ENCODE measurements at regions not wholly inside any gene's neighbourhood (a gene's known extent, or its start where the extent isn't known, plus 50 kb on each side); places are given as distances from the start of the nearest gene placed in this dataset.

DNA sequence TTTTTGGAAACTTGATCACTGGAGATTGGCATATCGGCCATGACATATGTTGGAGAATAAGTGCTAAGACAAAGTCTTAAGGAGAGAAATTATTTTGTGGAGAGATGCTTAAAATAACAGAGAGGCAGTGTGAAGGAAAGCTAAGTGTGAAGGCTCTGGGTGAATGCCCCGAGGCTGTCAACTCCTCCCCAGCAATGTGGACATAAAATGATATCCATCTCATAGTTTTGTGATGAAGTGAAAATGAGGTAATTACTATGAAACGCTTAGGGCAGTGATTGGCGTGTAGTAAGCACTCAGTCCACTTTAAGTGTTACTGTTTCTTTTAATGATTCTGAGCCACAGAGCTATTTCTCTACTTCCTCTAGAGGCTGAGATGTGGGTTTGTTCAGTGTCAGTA is 195.8 kb upstream of the KLF12 start:
- H3K27ac ChIP-seq (ENCODE audit: low read depth, low read length), result no peak overlapping the region
- no peak overlapping the region for H2AFZ ChIP-seq (ENCODE audit: low read length, unreplicated experiment)
- H3K27me3 ChIP-seq (ENCODE audit: insufficient read depth, low read length), result no peaks in the 10 kb centered on the region
- H3K4me1 ChIP-seq (ENCODE audit: control insufficient read depth, insufficient read depth, low read length, unreplicated experiment), result no peaks in the 10 kb centered on the region
- H3K36me3 ChIP-seq (ENCODE audit: insufficient read depth, low read length), result no peaks in the 10 kb centered on the region
- H3K79me2 ChIP-seq (ENCODE audit: control insufficient read depth, insufficient read depth, low read length, unreplicated experiment), result no peaks in the 10 kb centered on the region
- H3K4me3 ChIP-seq (ENCODE audit: low read depth, low read length), result no peak overlapping the region

DNA sequence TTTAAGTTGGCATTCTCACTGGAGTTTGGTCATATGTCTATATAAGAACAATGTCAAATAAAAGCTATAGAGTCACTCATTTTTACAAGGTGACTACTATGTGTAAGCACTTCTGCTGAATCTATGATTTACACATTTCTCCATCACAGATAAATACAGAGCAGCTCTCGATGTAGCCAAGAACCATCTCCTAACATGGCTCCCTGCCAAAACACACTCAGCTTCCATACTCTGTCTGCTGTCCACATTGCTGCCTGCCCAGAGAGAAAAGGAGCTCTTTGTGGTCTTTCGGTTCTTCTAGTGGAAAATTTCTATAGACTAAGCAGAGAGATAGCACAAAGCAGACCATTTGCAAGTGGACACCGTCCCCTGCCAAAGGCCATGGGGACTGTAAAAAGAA is 190.9 kb upstream of the KLF12 start:
- no peaks in the 10 kb centered on the region for H3K27me3 ChIP-seq (ENCODE audit: insufficient read depth, low read length)
- no peaks in the 10 kb centered on the region for H3K4me1 ChIP-seq (ENCODE audit: control insufficient read depth, insufficient read depth, low read length, unreplicated experiment)
- no peaks in the 10 kb centered on the region for H3K36me3 ChIP-seq (ENCODE audit: insufficient read depth, low read length)
- no peaks in the 10 kb centered on the region for H3K79me2 ChIP-seq (ENCODE audit: control insufficient read depth, insufficient read depth, low read length, unreplicated experiment)
- no peak overlapping the region for H3K27ac ChIP-seq (ENCODE audit: low read depth, low read length)
- H2AFZ ChIP-seq (ENCODE audit: low read length, unreplicated experiment), result peak overlapping the region; percentile 65
- no peak overlapping the region for H3K4me3 ChIP-seq (ENCODE audit: low read depth, low read length)

DNA sequence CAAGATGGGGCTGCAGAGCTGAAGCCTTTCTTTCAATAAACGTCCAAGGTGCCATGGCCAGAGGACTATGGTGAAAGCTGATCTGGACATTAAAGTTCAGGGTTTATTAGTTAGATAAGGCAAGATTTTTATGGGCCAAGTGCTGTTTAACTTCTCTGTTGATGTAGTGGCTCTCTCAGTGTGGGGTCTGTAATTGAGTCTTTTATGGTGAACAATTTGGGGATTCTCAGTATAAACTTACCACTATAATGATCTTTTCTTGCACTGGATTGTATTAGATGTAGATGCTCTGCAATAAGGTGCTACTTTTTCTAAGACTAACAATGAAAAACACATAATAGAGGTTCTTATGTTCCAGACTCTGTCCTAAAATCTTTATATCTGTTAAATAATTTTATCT is 190.1 kb upstream of the KLF12 start:
- no peaks in the 10 kb centered on the region for H3K79me2 ChIP-seq (ENCODE audit: control insufficient read depth, insufficient read depth, low read length, unreplicated experiment)
- no peak overlapping the region for H2AFZ ChIP-seq (ENCODE audit: low read length, unreplicated experiment)
- no peaks in the 10 kb centered on the region for H3K27me3 ChIP-seq (ENCODE audit: insufficient read depth, low read length)
- H3K4me3 ChIP-seq (ENCODE audit: low read depth, low read length), result no peak overlapping the region
- H3K27ac ChIP-seq (ENCODE audit: low read depth, low read length), result no peak overlapping the region
- H3K36me3 ChIP-seq (ENCODE audit: insufficient read depth, low read length), result no peaks in the 10 kb centered on the region
- no peaks in the 10 kb centered on the region for H3K4me1 ChIP-seq (ENCODE audit: control insufficient read depth, insufficient read depth, low read length, unreplicated experiment)

DNA sequence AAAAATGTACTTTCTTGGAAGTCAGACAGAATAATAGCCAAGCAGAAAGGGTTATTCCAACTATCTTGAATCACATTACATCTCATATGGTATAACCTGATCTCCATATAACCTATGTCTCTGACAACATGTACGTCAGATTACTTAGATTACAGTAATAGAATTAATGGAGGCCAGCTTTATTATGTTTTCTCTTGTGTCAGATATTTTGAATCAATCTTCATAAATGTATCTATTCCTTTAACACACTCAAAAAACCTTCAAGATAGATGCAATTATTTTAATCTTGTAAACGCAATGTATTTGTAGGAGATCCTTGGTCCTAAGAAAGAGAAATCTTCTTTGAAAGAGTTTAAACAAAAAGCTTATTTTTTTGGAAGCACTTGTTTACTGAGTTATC is 188.4 kb upstream of the KLF12 start:
- H3K4me3 ChIP-seq (ENCODE audit: low read depth, low read length), result no peak overlapping the region
- H3K27ac ChIP-seq (ENCODE audit: low read depth, low read length), result no peak overlapping the region
- no peaks in the 10 kb centered on the region for H3K27me3 ChIP-seq (ENCODE audit: insufficient read depth, low read length)
- no peaks in the 10 kb centered on the region for H3K36me3 ChIP-seq (ENCODE audit: insufficient read depth, low read length)
- H3K79me2 ChIP-seq (ENCODE audit: control insufficient read depth, insufficient read depth, low read length, unreplicated experiment), result no peaks in the 10 kb centered on the region
- no peaks in the 10 kb centered on the region for H3K4me1 ChIP-seq (ENCODE audit: control insufficient read depth, insufficient read depth, low read length, unreplicated experiment)
- no peak overlapping the region for H2AFZ ChIP-seq (ENCODE audit: low read length, unreplicated experiment)

DNA sequence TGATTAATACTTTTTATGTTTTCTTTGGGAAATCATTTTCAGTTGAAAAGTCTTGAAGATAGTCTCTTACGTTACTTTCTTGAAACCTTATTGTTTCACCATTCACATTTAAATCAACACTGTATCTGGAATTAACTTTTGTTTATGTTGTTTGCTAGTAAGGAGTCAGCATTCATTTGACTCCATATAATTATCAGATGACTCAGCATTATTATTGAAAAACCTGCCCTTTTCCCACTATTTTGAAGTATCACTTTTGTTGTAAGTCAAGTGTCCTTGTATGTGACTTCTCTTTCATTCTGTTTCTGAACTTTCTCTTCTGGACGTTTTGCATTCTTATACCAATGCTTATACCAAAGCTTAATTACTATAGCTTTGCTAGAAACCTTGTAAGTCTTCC is 186.1 kb upstream of the KLF12 start:
- no peaks in the 10 kb centered on the region for H3K27me3 ChIP-seq (ENCODE audit: insufficient read depth, low read length)
- no peak overlapping the region for H2AFZ ChIP-seq (ENCODE audit: low read length, unreplicated experiment)
- H3K4me3 ChIP-seq (ENCODE audit: low read depth, low read length), result no peak overlapping the region
- H3K79me2 ChIP-seq (ENCODE audit: control insufficient read depth, insufficient read depth, low read length, unreplicated experiment), result no peaks in the 10 kb centered on the region
- H3K27ac ChIP-seq (ENCODE audit: low read depth, low read length), result no peak overlapping the region
- H3K36me3 ChIP-seq (ENCODE audit: insufficient read depth, low read length), result no peaks in the 10 kb centered on the region
- H3K4me1 ChIP-seq (ENCODE audit: control insufficient read depth, insufficient read depth, low read length, unreplicated experiment), result no peaks in the 10 kb centered on the region

DNA sequence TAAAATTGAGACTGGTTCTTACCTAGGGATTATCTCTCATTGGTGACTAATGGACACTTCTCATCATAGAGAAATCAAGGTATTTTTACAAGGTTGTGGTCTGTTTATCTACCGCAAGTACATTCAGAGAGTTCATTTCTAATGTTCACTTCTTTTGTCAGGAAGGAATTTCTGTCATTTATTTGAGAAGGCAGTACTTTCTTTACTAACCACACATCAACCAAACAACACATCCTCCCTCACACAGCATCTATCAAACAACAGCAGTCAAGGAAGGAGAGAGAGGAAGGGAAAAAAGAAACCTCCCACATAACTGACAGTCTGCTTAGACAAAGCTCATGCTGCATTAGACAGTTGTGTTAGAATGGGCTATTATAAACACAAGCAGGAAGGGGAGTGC is 182.3 kb upstream of the KLF12 start:
- no peak overlapping the region for H2AFZ ChIP-seq (ENCODE audit: low read length, unreplicated experiment)
- no peaks in the 10 kb centered on the region for H3K36me3 ChIP-seq (ENCODE audit: insufficient read depth, low read length)
- H3K79me2 ChIP-seq (ENCODE audit: control insufficient read depth, insufficient read depth, low read length, unreplicated experiment), result no peaks in the 10 kb centered on the region
- no peak overlapping the region for H3K27ac ChIP-seq (ENCODE audit: low read depth, low read length)
- H3K4me3 ChIP-seq (ENCODE audit: low read depth, low read length), result no peak overlapping the region
- no peaks in the 10 kb centered on the region for H3K4me1 ChIP-seq (ENCODE audit: control insufficient read depth, insufficient read depth, low read length, unreplicated experiment)
- H3K27me3 ChIP-seq (ENCODE audit: insufficient read depth, low read length), result no peaks in the 10 kb centered on the region

DNA sequence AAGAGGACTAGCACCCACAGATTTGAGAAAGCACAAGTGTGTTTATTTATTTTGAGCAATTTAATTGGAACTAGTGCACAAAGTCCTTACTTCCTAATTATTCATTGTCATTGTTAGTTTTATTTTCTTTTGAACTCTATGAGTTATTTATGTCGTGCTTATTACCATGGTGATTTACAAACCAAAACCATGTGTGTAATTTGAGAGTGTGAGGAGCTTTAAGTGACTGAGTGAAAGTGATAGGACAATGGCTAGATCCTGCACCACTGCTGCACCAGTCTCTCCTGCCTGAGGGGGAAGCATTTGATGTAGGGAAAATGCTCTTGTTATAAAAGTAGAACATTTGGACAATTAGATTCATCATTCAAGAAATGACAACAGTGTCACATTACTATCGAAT is 172.3 kb upstream of the KLF12 start:
- Histone ChIP-seq H3K27me3 (ENCODE audit: insufficient read depth, low read length) (no peaks in the 10 kb centered on the region), H3K27ac (ENCODE audit: low read depth, low read length) (no peak overlapping the region), H2AFZ (ENCODE audit: low read length, unreplicated experiment) (no peak overlapping the region), H3K36me3 (ENCODE audit: insufficient read depth, low read length) (no peaks in the 10 kb centered on the region), H3K79me2 (ENCODE audit: control insufficient read depth, insufficient read depth, low read length, unreplicated experiment) (no peaks in the 10 kb centered on the region), H3K4me3 (ENCODE audit: low read depth, low read length) (no peak overlapping the region), H3K4me1 (ENCODE audit: control insufficient read depth, insufficient read depth, low read length, unreplicated experiment) (no peaks in the 10 kb centered on the region)

DNA sequence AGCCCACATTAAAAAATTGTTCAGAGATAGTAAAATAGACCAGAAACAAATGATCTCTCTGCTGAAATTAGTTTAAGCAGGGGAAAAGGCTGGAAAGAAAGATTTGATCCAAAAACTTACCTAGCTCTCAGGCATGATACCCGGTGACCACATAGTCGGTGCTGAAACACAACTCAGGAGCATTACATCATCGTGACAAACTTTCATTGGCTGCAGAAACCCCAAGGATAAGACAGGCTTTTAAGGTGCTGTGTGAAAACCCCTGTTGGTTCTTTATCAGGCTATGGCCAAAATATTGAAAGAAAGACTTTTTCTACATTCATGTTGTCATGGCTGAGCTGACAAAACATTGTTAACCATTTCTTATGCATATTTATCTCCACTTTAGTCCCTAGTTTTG is 171.7 kb upstream of the KLF12 start:
- no peak overlapping the region for H2AFZ ChIP-seq (ENCODE audit: low read length, unreplicated experiment)
- no peaks in the 10 kb centered on the region for H3K79me2 ChIP-seq (ENCODE audit: control insufficient read depth, insufficient read depth, low read length, unreplicated experiment)
- no peak overlapping the region for H3K27ac ChIP-seq (ENCODE audit: low read depth, low read length)
- H3K4me3 ChIP-seq (ENCODE audit: low read depth, low read length), result no peak overlapping the region
- no peaks in the 10 kb centered on the region for H3K4me1 ChIP-seq (ENCODE audit: control insufficient read depth, insufficient read depth, low read length, unreplicated experiment)
- H3K27me3 ChIP-seq (ENCODE audit: insufficient read depth, low read length), result no peaks in the 10 kb centered on the region
- H3K36me3 ChIP-seq (ENCODE audit: insufficient read depth, low read length), result no peaks in the 10 kb centered on the region

DNA sequence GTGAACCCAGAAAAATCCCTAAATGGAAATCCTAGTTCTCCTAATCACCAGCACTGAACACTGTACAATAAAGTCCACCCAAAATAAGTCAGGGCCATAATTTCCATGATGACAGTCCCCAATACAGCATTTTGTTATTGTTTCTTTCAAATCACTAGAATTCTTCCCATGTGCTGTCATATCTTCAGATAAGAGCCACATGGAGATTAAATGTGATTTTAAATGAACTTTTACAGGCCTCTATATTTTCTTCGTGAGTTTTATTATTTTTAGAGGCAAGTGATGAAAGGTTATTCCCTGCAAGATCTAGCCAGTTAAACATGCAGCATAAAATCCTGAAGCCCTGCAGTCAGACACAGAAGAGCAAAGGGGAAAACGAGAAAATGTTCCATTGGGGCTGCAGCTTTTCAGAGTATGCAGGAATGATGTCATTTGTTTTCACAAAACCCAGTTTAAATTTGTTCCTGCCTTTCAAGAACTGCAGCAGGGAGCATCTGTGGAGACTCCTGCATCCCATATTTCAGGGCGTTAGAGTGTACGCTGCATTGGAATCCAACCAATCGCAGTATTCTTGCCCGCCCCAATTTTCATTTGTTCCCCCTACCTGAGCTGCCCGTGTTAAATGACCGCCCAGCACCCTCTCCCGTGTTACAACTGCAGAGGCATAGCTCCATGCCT is 167.2 kb upstream of the KLF12 start:
- no peaks in the 10 kb centered on the region for H3K79me2 ChIP-seq (ENCODE audit: control insufficient read depth, insufficient read depth, low read length, unreplicated experiment)
- H3K27me3 ChIP-seq (ENCODE audit: insufficient read depth, low read length), result no peaks in the 10 kb centered on the region
- H3K4me1 ChIP-seq (ENCODE audit: control insufficient read depth, insufficient read depth, low read length, unreplicated experiment), result no peaks in the 10 kb centered on the region
- H2AFZ ChIP-seq (ENCODE audit: low read length, unreplicated experiment), result no peak overlapping the region
- H3K27ac ChIP-seq (ENCODE audit: low read depth, low read length), result no peak overlapping the region
- H3K4me3 ChIP-seq (ENCODE audit: low read depth, low read length), result no peak overlapping the region
- H3K36me3 ChIP-seq (ENCODE audit: insufficient read depth, low read length), result no peaks in the 10 kb centered on the region

DNA sequence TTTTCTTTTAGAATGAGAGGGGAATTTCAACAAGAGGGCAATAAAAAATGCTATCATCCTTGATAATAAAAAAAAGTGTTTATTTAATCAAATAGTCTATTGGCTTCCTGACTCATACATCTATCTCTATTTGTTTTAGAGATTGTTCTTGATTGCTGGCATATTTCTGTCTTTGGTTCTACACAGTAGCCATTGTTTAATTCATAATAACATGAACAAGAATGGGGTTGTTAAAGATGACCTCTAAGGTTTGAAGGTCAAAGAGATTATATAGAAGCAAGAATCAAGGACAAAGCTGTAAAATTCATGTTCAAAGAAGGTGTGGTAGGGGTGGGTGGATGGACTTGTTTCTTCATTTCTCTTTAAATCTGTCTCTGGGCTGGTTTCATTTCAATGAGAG is 166.0 kb upstream of the KLF12 start:
- Histone ChIP-seq H3K36me3 (ENCODE audit: insufficient read depth, low read length) (no peaks in the 10 kb centered on the region), H3K27ac (ENCODE audit: low read depth, low read length) (no peak overlapping the region), H3K79me2 (ENCODE audit: control insufficient read depth, insufficient read depth, low read length, unreplicated experiment) (no peaks in the 10 kb centered on the region), H3K4me3 (ENCODE audit: low read depth, low read length) (no peak overlapping the region), H3K27me3 (ENCODE audit: insufficient read depth, low read length) (no peaks in the 10 kb centered on the region), H3K4me1 (ENCODE audit: control insufficient read depth, insufficient read depth, low read length, unreplicated experiment) (no peaks in the 10 kb centered on the region), H2AFZ (ENCODE audit: low read length, unreplicated experiment) (no peak overlapping the region)

DNA sequence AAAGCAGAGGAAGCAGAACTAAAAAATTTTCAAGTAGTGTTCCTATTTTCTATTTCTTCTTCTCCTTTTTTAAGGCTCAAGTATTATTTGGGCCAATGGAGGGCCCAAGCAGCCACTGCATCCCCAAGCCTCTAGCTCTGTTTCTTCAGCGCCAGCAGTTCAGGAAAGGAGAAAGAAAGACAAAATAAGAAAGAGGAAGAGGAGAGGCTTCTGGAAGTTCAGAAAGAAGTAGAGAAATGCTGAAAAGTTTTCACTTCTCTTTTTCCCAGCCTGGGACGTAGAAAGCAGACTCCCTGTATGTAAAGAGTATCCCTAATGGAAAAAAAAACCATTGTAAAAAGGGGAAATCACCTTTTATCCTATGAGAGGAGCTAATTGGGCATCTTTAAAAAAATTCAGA is 165.5 kb upstream of the KLF12 start:
- Histone ChIP-seq H2AFZ (ENCODE audit: low read length, unreplicated experiment) (no peak overlapping the region), H3K36me3 (ENCODE audit: insufficient read depth, low read length) (no peaks in the 10 kb centered on the region), H3K27me3 (ENCODE audit: insufficient read depth, low read length) (no peaks in the 10 kb centered on the region), H3K4me1 (ENCODE audit: control insufficient read depth, insufficient read depth, low read length, unreplicated experiment) (no peaks in the 10 kb centered on the region), H3K27ac (ENCODE audit: low read depth, low read length) (no peak overlapping the region), H3K79me2 (ENCODE audit: control insufficient read depth, insufficient read depth, low read length, unreplicated experiment) (no peaks in the 10 kb centered on the region), H3K4me3 (ENCODE audit: low read depth, low read length) (no peak overlapping the region)

All from ACC112 (cell line).